CD14-positive monocyte (primary cell): ENCODE measurements at regions not wholly inside any gene's neighbourhood (a gene's known extent, or its start where the extent isn't known, plus 50 kb on each side); places are given as distances from the start of the nearest gene placed in this dataset.

Experiments
- DNase-seq, 3 donors: peaks; one replicate each; pipeline ENCODE4 v3.0.0-alpha.2; 2011 to 2022
- H2AFZ ChIP-seq: 2 replicates; pipeline ENCODE4 v1.6.0; 2012; ENCODE audit warnings: mild to moderate bottlenecking, low read depth, low read length, inconsistent platforms; ENCODE audit not compliant: insufficient read depth, poor library complexity, severe bottlenecking
- H3K27ac ChIP-seq, 2 donors: 1 replicate in 1 of 2; 2 replicates in 1 of 2; pipeline ENCODE4 v1.5.1; 2012 to 2013; ENCODE audit warnings: low read length in 2 of 2, control low read depth in 1 of 2, inconsistent platforms in 1 of 2, low read depth in 1 of 2, mild to moderate bottlenecking in 1 of 2
- H3K27me3 ChIP-seq, 2 donors: one replicate each; pipeline versions ENCODE4 v1.6.0 to v1.6.1; 2011 to 2013; ENCODE audit warnings: low read length in 2 of 2; ENCODE audit not compliant: control insufficient read depth in 2 of 2, insufficient read depth in 2 of 2
- H3K36me3 ChIP-seq, 2 donors: replicated peaks in 1 of 2; 1 replicate in 1 of 2; 2 replicates in 1 of 2; pipeline versions ENCODE4 v1.5.1 to v1.6.1; 2012 to 2013; ENCODE audit warnings: low read length in 2 of 2, control low read depth in 1 of 2, inconsistent platforms in 1 of 2, mild to moderate bottlenecking in 1 of 2; ENCODE audit not compliant: insufficient read depth in 2 of 2, control insufficient read depth in 1 of 2
- H3K4me1 ChIP-seq, 2 donors: 1 replicate in 1 of 2; 2 replicates in 1 of 2; pipeline versions ENCODE4 v1.5.1 to v1.6.1; 2012 to 2013; ENCODE audit warnings: low read length in 2 of 2, control low read depth in 1 of 2, inconsistent platforms in 1 of 2, mild to moderate bottlenecking in 1 of 2, moderate library complexity in 1 of 2; ENCODE audit not compliant: insufficient read depth in 2 of 2, control insufficient read depth in 1 of 2
- H3K4me2 ChIP-seq: replicated peaks from 2 replicates; pipeline ENCODE3; 2012; ENCODE audit warnings: low read length, moderate library complexity, mild to moderate bottlenecking; ENCODE audit not compliant: poor library complexity, severe bottlenecking; ENCODE audit errors: extremely low read depth
- H3K4me3 ChIP-seq, 3 experiments: fragments of 200-600 bp in 1 of 3; sonication (generic) in 1 of 3; replicated peaks in 1 of 3; 1 replicate in 2 of 3; 2 replicates in 1 of 3; pipeline ENCODE4 v1.5.1; 2011 to 2013; ENCODE audit warnings: low read length in 3 of 3, mild to moderate bottlenecking in 3 of 3, control low read depth in 2 of 3, low read depth in 2 of 3, inconsistent platforms in 1 of 3, moderate library complexity in 1 of 3
- H3K79me2 ChIP-seq: 2 replicates; pipeline ENCODE4 v1.6.0; 2012; ENCODE audit warnings: mild to moderate bottlenecking, control low read depth, inconsistent platforms, low read length, moderate library complexity; ENCODE audit not compliant: insufficient read depth
- H3K9ac ChIP-seq: 2 replicates; pipeline ENCODE4 v1.6.0; 2017; ENCODE audit warnings: low read length, mild to moderate bottlenecking; ENCODE audit not compliant: insufficient read depth, poor library complexity, severe bottlenecking
- H3K9me3 ChIP-seq, 2 donors: replicated peaks in 1 of 2; 1 replicate in 1 of 2; 2 replicates in 1 of 2; pipeline versions ENCODE4 v1.5.1 to v1.6.1; 2012 to 2013; ENCODE audit warnings: low read length in 2 of 2, control low read depth in 1 of 2; ENCODE audit not compliant: control insufficient read depth in 1 of 2, insufficient read depth in 1 of 2
- H4K20me1 ChIP-seq: 2 replicates; pipeline ENCODE4 v1.6.0; 2012; ENCODE audit warnings: mild to moderate bottlenecking, low read length, control low read depth, moderate library complexity; ENCODE audit not compliant: insufficient read depth
- H3K27ac Mint-ChIP-seq, 7 donors: one replicate each; pipeline ENCODE4 v1.8.0; 2020; ENCODE audit warnings: mild to moderate bottlenecking in 7 of 7, mixed read lengths in 7 of 7, moderate library complexity in 6 of 7, inconsistent platforms in 2 of 7
- H3K27me3 Mint-ChIP-seq, 3 donors: one replicate each; pipeline ENCODE4 v1.8.0; 2021 to 2022; ENCODE audit warnings: low read depth in 3 of 3, mild to moderate bottlenecking in 3 of 3, mixed read lengths in 3 of 3, moderate library complexity in 3 of 3, inconsistent platforms in 1 of 3
- H3K36me3 Mint-ChIP-seq, 2 donors: one replicate each; pipeline ENCODE4 v1.8.0; 2020; ENCODE audit warnings: mixed read lengths in 2 of 2, inconsistent platforms in 1 of 2, mild to moderate bottlenecking in 1 of 2
- H3K4me1 Mint-ChIP-seq: one replicate; pipeline ENCODE4 v1.8.0; 2020; ENCODE audit warnings: mild to moderate bottlenecking, mixed read lengths
- H3K4me3 Mint-ChIP-seq, 2 donors: one replicate each; pipeline ENCODE4 v1.8.0; 2020; ENCODE audit warnings: mild to moderate bottlenecking in 2 of 2, mixed read lengths in 2 of 2, moderate library complexity in 1 of 2
- H3K9me3 Mint-ChIP-seq, 7 donors: one replicate each; pipeline ENCODE4 v1.8.0; 2020 to 2022; ENCODE audit warnings: mixed read lengths in 7 of 7, mild to moderate bottlenecking in 6 of 7, moderate library complexity in 6 of 7, inconsistent platforms in 2 of 7
- CTCF ChIP-seq: fragments of 200-600 bp; IDR thresholded peaks from one replicate; pipeline ENCODE4 v1.8.0; 2022; ENCODE audit warnings: antibody characterized with exemption, mild to moderate bottlenecking
- WGBS: methylation state at CpG from one replicate; pipeline ENCODE4 v1.1.5; 2013; ENCODE audit warnings: missing lambda C conversion rate; ENCODE audit not compliant: insufficient coverage; 5-methylcytosine and 5-hydroxymethylcytosine counted together
- intact Hi-C, 2 donors: fragments of 100-400 bp; cut with micrococcal nuclease; formaldehyde crosslinking; loops; one replicate each; pipeline versions ENCODE4 v1.15.0 to v1.15.1; 2023

GRCh38 chr4:134952305-134952704, 750.7 kb upstream of the PABPC4L start:
- Histone ChIP-seq H2AFZ (no peak overlapping the region), H4K20me1 (no peaks in the 10 kb centered on the region), H3K79me2 (no peaks in the 10 kb centered on the region), H3K4me1 (no peaks in the 10 kb centered on the region), H3K4me3 (no peak overlapping the region), H3K4me2 (no peak overlapping the region), H3K27ac (no peak overlapping the region), H3K36me3 (no peaks in the 10 kb centered on the region), H3K9me3 (peaks cover 0 to 8% of the 10 kb centered on the region in 2 donors), H3K9ac (no peak overlapping the region), H3K27me3 (no peaks in the 10 kb centered on the region)
- Mint-ChIP-seq H3K36me3 (no peaks in the 10 kb centered on the region), H3K27me3 (peaks cover 0 to 2% (median 0%) of the 10 kb centered on the region in 3 donors), H3K4me3 (no peak overlapping the region), H3K4me1 (no peaks in the 10 kb centered on the region), H3K27ac (peak overlapping the region in 1 of 7 donors; percentile 45), H3K9me3 (peaks cover 0 to 7% (median 4%) of the 10 kb centered on the region in 7 donors)
- no peak for TF ChIP-seq CTCF
- 91% methylated on average over 13 of the region's 13 CpGs for WGBS
- intact Hi-C loops, result no loop called here
- DNase-seq, result no peak

- peaks cover 0 to 15% (median 4%) of the 10 kb centered on the region in 7 donors for H3K9me3 Mint-ChIP-seq
- intact Hi-C loops, result no loop called here
- H3K4me3 Mint-ChIP-seq, result no peak overlapping the region
- H3K79me2 ChIP-seq, result no peaks in the 10 kb centered on the region
- no peaks in the 10 kb centered on the region for H3K4me1 ChIP-seq
- no peak overlapping the region for H3K4me3 ChIP-seq
- WGBS, result 94% methylated on average over 17 of the region's 22 CpGs
- no peak overlapping the region for H3K4me2 ChIP-seq
- DNase-seq, result no peak
- no peak overlapping the region for H3K27ac Mint-ChIP-seq
- H3K36me3 ChIP-seq, result no peaks in the 10 kb centered on the region
- no peak overlapping the region for H3K9ac ChIP-seq
- no peaks in the 10 kb centered on the region for H3K27me3 ChIP-seq
- no peak for TF ChIP-seq CTCF
- H3K4me1 Mint-ChIP-seq, result no peaks in the 10 kb centered on the region
- H3K27ac ChIP-seq, result no peak overlapping the region
- no peaks in the 10 kb centered on the region for H3K27me3 Mint-ChIP-seq
- H3K36me3 Mint-ChIP-seq, result no peaks in the 10 kb centered on the region
- no peak overlapping the region for H2AFZ ChIP-seq
- H4K20me1 ChIP-seq, result no peaks in the 10 kb centered on the region
- H3K9me3 ChIP-seq, result peaks cover 0 to 9% of the 10 kb centered on the region in 2 donors
Measured at GRCh38 chr4:134948110-134948642, 746.6 kb upstream of the PABPC4L start.
